SK-N-SH treated with all-trans-retinoic acid at 6 μM for 48 hours (cell line): ENCODE measurements at regions not wholly inside any gene's neighbourhood (a gene's known extent, or its start where the extent isn't known, plus 50 kb on each side); places are given as distances from the start of the nearest gene placed in this dataset.

ENCODE experiments used
- ATAC-seq: fragments of 200-7000 bp; cut with Tn5 transposase; 3 replicates; pipeline ENCODE4 v1.9.1; 2020; ENCODE audit warnings: mild to moderate bottlenecking, moderate library complexity
- ARNTL ChIP-seq: fragments of 450-650 bp; formaldehyde crosslinking; IDR thresholded peaks from 2 replicates; pipeline ENCODE4 v1.5.0; 2020; ENCODE audit warnings: low read depth, mild to moderate bottlenecking, moderate library complexity, borderline replicate concordance
- BACH2 ChIP-seq: fragments of 250-450 bp; sonication (Bioruptor Pico); IDR thresholded peaks from 2 replicates; pipeline ENCODE4 v1.9.0; 2021; ENCODE audit warnings: mild to moderate bottlenecking, borderline replicate concordance
- CSDC2 ChIP-seq: fragments of 250-450 bp; sonication (Bioruptor Pico); IDR thresholded peaks from 2 replicates; pipeline ENCODE4 v1.5.0; 2020; ENCODE audit warnings: mild to moderate bottlenecking, moderate library complexity
- CSRNP3 ChIP-seq: fragments of 250-450 bp; sonication (Bioruptor Pico); IDR thresholded peaks from 2 replicates; pipeline ENCODE4 v1.5.1; 2021; ENCODE audit warnings: mild to moderate bottlenecking, moderate library complexity
- ESRRG ChIP-seq: fragments of 250-450 bp; sonication (Bioruptor Pico); IDR thresholded peaks from 2 replicates; pipeline ENCODE4 v1.6.1; 2021; ENCODE audit warnings: mild to moderate bottlenecking
- ISL1 ChIP-seq: fragments of 250-450 bp; sonication (Bioruptor Pico); IDR thresholded peaks from 2 replicates; pipeline ENCODE4 v2.1.2; 2022; ENCODE audit warnings: mild to moderate bottlenecking, moderate library complexity
- OSR1 ChIP-seq: fragments of 250-450 bp; sonication (Bioruptor Pico); IDR thresholded peaks from 2 replicates; pipeline ENCODE4 v1.8.0; 2022; ENCODE audit warnings: moderate library complexity, mild to moderate bottlenecking, inconsistent platforms
- PATZ1 ChIP-seq: fragments of 250-450 bp; sonication (Bioruptor Pico); IDR thresholded peaks from 2 replicates; pipeline ENCODE4 v1.8.0; 2020; ENCODE audit warnings: mild to moderate bottlenecking, moderate library complexity, borderline replicate concordance
- POU6F1 ChIP-seq: fragments of 250-450 bp; sonication (Bioruptor Pico); IDR thresholded peaks from 2 replicates; pipeline ENCODE4 v1.8.0; 2021; ENCODE audit warnings: low read depth, mild to moderate bottlenecking, moderate library complexity, borderline replicate concordance
- PPARA ChIP-seq: fragments of 250-450 bp; sonication (Bioruptor Pico); IDR thresholded peaks from 2 replicates; pipeline ENCODE4 v1.5.0; 2020; ENCODE audit warnings: mild to moderate bottlenecking, borderline replicate concordance
- RARB ChIP-seq: fragments of 250-450 bp; sonication (Bioruptor Pico); IDR thresholded peaks from 2 replicates; pipeline ENCODE4 v1.8.0; 2021; ENCODE audit warnings: mild to moderate bottlenecking, moderate library complexity
- SNAI2 ChIP-seq: fragments of 250-450 bp; sonication (Bioruptor Pico); IDR thresholded peaks from 2 replicates; pipeline ENCODE4 v1.5.0; 2020; ENCODE audit warnings: mild to moderate bottlenecking, moderate library complexity
- TCF4 ChIP-seq: fragments of 250-450 bp; sonication (Bioruptor Pico); IDR thresholded peaks from 2 replicates; pipeline ENCODE4 v1.8.0; 2021; ENCODE audit warnings: mild to moderate bottlenecking, moderate library complexity, borderline replicate concordance
- TOX ChIP-seq: fragments of 250-450 bp; sonication (Bioruptor Pico); IDR thresholded peaks from 2 replicates; pipeline ENCODE4 v1.8.0; 2021; ENCODE audit warnings: mild to moderate bottlenecking, moderate library complexity, borderline replicate concordance
- TSHZ2 ChIP-seq: fragments of 250-450 bp; sonication (Bioruptor Pico); IDR thresholded peaks from 2 replicates; pipeline ENCODE4 v1.5.0; 2020; ENCODE audit warnings: mild to moderate bottlenecking, moderate library complexity
- ZC3H10 ChIP-seq: fragments of 250-450 bp; sonication (Bioruptor Pico); IDR thresholded peaks from 2 replicates; pipeline ENCODE4 v1.5.1; 2021; ENCODE audit warnings: mild to moderate bottlenecking, moderate library complexity
- ZFP3 ChIP-seq: fragments of 250-450 bp; sonication (Bioruptor Pico); IDR thresholded peaks from 2 replicates; pipeline ENCODE4 v1.5.0; 2020; ENCODE audit warnings: mild to moderate bottlenecking, moderate library complexity
- ZFP30 ChIP-seq: fragments of 450-650 bp; formaldehyde crosslinking; IDR thresholded peaks from 2 replicates; pipeline ENCODE4 v1.5.0; 2022; ENCODE audit warnings: mild to moderate bottlenecking, moderate library complexity
- ZNF565 ChIP-seq: fragments of 450-650 bp; formaldehyde crosslinking; conservative IDR thresholded peaks from 2 replicates; pipeline ENCODE4 v1.5.0; 2020; ENCODE audit warnings: low read depth, mild to moderate bottlenecking, moderate library complexity
- ZNF70 ChIP-seq: fragments of 450-650 bp; formaldehyde crosslinking; IDR thresholded peaks from 2 replicates; pipeline ENCODE4 v1.5.0; 2020; ENCODE audit warnings: mild to moderate bottlenecking, moderate library complexity
- ZNF8 ChIP-seq: fragments of 450-650 bp; formaldehyde crosslinking; IDR thresholded peaks from 2 replicates; pipeline ENCODE4 v1.5.0; 2020; ENCODE audit warnings: mild to moderate bottlenecking, moderate library complexity
- TF ChIP-seq, protein P1 (sequence below): fragments of 250-450 bp; sonication (Bioruptor Pico); IDR thresholded peaks from 2 replicates; pipeline ENCODE4 v1.5.1; 2020; ENCODE audit warnings: low read depth, mild to moderate bottlenecking, moderate library complexity

GRCh38 chr7:89458114-89458513 lies 662.6 kb upstream of the TEX47 start (continued):
- TF ChIP-seq SNAI2 (CRISPR knock-in tag) (no peak), RARB (no peak), ZC3H10 (CRISPR knock-in tag) (no peak), ISL1 (CRISPR knock-in tag) (no peak), TSHZ2 (CRISPR knock-in tag) (no peak), ARNTL (CRISPR knock-in tag) (no peak), BACH2 (CRISPR knock-in tag) (no peak), ZFP30 (CRISPR knock-in tag) (no peak), OSR1 (CRISPR knock-in tag) (no peak), TCF4 (CRISPR knock-in tag) (no peak), PPARA (CRISPR knock-in tag) (no peak), ZFP3 (CRISPR knock-in tag) (no peak), TOX (CRISPR knock-in tag) (no peak)
- TF ChIP-seq, protein P1, sequence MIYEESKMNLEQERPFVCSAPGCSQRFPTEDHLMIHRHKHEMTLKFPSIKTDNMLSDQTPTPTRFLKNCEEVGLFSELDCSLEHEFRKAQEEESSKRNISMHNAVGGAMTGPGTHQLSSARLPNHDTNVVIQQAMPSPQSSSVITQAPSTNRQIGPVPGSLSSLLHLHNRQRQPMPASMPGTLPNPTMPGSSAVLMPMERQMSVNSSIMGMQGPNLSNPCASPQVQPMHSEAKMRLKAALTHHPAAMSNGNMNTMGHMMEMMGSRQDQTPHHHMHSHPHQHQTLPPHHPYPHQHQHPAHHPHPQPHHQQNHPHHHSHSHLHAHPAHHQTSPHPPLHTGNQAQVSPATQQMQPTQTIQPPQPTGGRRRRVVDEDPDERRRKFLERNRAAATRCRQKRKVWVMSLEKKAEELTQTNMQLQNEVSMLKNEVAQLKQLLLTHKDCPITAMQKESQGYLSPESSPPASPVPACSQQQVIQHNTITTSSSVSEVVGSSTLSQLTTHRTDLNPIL: no peak

GRCh38 chr7:89474456-89474855 lies 678.9 kb upstream of the TEX47 start:
- no peak for ATAC-seq
- no peak for TF ChIP-seq CSDC2 (CRISPR knock-in tag)

DNA sequence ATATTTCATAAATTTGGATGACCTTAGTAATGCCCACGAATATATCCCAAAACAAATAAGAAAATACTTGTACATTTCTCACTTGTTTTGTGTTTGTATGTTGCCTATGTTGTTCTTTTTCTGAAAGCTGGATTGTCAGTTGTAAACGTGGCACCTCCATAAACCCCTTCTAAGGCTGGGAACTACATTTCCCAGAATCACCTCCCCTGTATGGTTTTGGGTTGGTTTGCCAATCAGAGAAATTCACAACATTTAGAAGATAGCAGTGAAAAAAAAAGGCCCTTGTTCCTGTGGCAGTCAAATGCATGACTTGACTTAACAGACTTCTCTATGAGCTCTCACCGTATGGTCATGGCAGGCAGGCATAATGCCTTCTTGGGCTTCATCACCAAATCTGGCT lies 676.3 kb upstream of the STEAP1 start:
- ATAC-seq: no peak
- TF ChIP-seq ZFP3 (CRISPR knock-in tag): no peak
- TF ChIP-seq CSRNP3 (CRISPR knock-in tag): no peak
- TF ChIP-seq SNAI2 (CRISPR knock-in tag): no peak
- TF ChIP-seq, protein P1: no peak
- no peak for TF ChIP-seq BACH2 (CRISPR knock-in tag)
- TF ChIP-seq ZNF70 (CRISPR knock-in tag): no peak
- no peak for TF ChIP-seq POU6F1 (CRISPR knock-in tag)
- TF ChIP-seq ARNTL (CRISPR knock-in tag): no peak
- TF ChIP-seq ZC3H10 (CRISPR knock-in tag): no peak
- TF ChIP-seq TSHZ2 (CRISPR knock-in tag): no peak
- TF ChIP-seq ZNF565 (CRISPR knock-in tag): no peak
- TF ChIP-seq PATZ1 (CRISPR knock-in tag): no peak
- no peak for TF ChIP-seq TCF4 (CRISPR knock-in tag)
- no peak for TF ChIP-seq TOX (CRISPR knock-in tag)
- TF ChIP-seq ZNF8 (CRISPR knock-in tag): no peak
- no peak for TF ChIP-seq PPARA (CRISPR knock-in tag)
- TF ChIP-seq RARB: no peak
- no peak for TF ChIP-seq OSR1 (CRISPR knock-in tag)
- no peak for TF ChIP-seq ESRRG
- TF ChIP-seq CSDC2 (CRISPR knock-in tag): no peak
